ENCODE measurements at regions not wholly inside any gene's neighbourhood (a gene's known extent, or its start where the extent isn't known, plus 50 kb on each side); places are given as distances from the start of the nearest gene placed in this dataset.

DNA sequence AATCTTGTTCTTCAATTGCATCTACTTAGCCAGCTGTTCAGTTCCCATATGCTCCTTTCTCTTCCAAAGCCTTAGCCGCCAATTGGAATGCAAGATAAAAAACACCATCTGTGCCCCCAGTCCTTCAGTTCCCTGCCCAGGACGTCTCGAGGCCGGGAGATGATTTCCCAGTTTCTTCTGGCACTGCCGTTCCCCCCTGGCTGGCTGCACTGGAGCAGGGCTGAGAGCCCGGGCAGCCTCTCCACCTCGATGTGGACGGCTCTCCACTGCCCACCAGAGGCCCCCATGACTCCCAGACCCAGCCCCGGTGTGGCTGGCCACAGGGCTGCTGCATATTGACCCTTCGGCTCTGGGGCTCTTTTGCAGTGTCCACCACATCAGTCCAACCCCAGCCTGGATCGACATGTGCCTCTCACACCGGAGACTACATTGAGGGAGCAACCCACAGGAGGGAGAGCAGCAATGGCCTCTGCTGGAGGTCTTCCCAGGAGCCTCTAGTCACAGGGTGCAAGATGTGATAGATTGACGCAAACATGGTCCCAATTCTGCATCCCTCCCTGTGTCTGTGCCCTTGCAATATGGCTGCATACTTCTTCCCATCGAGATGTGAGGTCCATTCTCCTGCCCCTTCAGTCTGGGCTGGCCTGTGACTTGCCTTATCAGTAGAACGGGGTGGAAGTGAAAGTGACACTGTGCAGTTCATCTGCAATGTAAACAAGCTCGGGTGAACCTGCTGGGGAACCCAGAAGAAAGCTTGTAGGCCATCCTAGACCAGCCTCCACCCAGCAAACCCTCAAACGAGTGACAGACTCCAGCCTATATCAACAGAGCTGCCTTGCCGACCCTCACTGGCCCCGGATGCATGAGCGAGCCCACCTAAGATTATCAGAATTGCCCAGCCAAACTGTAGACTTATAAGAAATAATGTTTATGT lies 52.3 kb upstream of the PRR20G start:
- TF ChIP-seq, protein P1, sequence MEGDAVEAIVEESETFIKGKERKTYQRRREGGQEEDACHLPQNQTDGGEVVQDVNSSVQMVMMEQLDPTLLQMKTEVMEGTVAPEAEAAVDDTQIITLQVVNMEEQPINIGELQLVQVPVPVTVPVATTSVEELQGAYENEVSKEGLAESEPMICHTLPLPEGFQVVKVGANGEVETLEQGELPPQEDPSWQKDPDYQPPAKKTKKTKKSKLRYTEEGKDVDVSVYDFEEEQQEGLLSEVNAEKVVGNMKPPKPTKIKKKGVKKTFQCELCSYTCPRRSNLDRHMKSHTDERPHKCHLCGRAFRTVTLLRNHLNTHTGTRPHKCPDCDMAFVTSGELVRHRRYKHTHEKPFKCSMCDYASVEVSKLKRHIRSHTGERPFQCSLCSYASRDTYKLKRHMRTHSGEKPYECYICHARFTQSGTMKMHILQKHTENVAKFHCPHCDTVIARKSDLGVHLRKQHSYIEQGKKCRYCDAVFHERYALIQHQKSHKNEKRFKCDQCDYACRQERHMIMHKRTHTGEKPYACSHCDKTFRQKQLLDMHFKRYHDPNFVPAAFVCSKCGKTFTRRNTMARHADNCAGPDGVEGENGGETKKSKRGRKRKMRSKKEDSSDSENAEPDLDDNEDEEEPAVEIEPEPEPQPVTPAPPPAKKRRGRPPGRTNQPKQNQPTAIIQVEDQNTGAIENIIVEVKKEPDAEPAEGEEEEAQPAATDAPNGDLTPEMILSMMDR (IDR thresholded peaks at IDR 0.05) = no peak
- no peak for TF ChIP-seq POLR2A (IDR thresholded peaks at IDR 0.05)

All from uterus (tissue), 2 donors.